Breast epithelium (tissue), 3 donors: ENCODE measurements at regions not wholly inside any gene's neighbourhood (a gene's known extent, or its start where the extent isn't known, plus 50 kb on each side); places are given as distances from the start of the nearest gene placed in this dataset.

Experiments
- POLR2A ChIP-seq: fragments of 450-650 bp; IDR thresholded peaks from one replicate; pipeline ENCODE4 v1.6.1; 2016; ENCODE audit warnings: antibody characterized with exemption, mild to moderate bottlenecking, moderate library complexity
- POLR2AphosphoS5 ChIP-seq, 3 donors: sonication (generic); formaldehyde crosslinking; IDR thresholded peaks; one replicate each; pipeline ENCODE4 v1.6.1; 2017; ENCODE audit warnings: antibody characterized with exemption in 3 of 3
- TF ChIP-seq, protein P1 (sequence below), 3 donors: fragments of 450-650 bp; IDR thresholded peaks; one replicate each; pipeline ENCODE4 v1.5.1; 2016 to 2017; ENCODE audit warnings: antibody characterized with exemption in 3 of 3, mild to moderate bottlenecking in 3 of 3, moderate library complexity in 3 of 3

DNA sequence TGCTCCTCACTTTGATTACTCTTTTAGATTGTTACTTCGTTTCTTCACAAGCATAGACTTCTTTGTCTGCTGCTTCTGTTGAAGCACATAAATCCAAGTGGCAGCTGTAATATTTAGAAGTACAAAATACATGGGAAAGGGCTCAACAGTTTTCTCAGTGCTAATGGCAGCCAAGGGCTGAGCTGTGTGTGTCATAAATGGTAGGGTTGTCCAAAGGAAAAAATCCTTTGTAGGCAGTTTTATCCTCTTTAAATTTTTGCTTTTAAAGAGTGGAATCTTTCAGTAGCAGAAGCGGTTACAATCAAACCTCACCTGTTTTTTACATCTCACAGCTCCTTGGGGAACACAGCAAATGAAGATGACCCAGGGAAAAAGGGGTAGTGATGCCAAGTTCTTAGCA, 650.8 kb downstream of the PLPP3 start:
- TF ChIP-seq, protein P1, sequence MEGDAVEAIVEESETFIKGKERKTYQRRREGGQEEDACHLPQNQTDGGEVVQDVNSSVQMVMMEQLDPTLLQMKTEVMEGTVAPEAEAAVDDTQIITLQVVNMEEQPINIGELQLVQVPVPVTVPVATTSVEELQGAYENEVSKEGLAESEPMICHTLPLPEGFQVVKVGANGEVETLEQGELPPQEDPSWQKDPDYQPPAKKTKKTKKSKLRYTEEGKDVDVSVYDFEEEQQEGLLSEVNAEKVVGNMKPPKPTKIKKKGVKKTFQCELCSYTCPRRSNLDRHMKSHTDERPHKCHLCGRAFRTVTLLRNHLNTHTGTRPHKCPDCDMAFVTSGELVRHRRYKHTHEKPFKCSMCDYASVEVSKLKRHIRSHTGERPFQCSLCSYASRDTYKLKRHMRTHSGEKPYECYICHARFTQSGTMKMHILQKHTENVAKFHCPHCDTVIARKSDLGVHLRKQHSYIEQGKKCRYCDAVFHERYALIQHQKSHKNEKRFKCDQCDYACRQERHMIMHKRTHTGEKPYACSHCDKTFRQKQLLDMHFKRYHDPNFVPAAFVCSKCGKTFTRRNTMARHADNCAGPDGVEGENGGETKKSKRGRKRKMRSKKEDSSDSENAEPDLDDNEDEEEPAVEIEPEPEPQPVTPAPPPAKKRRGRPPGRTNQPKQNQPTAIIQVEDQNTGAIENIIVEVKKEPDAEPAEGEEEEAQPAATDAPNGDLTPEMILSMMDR (IDR thresholded peaks at IDR 0.05), result no peak
- TF ChIP-seq POLR2A (no peak), POLR2AphosphoS5 (IDR thresholded peaks at IDR 0.05) (no peak)
